GM20000 (cell line): ENCODE measurements at regions not wholly inside any gene's neighbourhood (a gene's known extent, or its start where the extent isn't known, plus 50 kb on each side); places are given as distances from the start of the nearest gene placed in this dataset.

Source experiments
- DNase-seq: peaks from one replicate; pipeline ENCODE4 v3.0.0; 2012; ENCODE audit warnings: low spot score
- TF ChIP-seq, protein P1 (sequence below): IDR thresholded peaks from 2 replicates; pipeline ENCODE4 v1.5.1; 2012; ENCODE audit warnings: mild to moderate bottlenecking, control low read depth; ENCODE audit errors: extremely low read depth, missing control alignments

DNA sequence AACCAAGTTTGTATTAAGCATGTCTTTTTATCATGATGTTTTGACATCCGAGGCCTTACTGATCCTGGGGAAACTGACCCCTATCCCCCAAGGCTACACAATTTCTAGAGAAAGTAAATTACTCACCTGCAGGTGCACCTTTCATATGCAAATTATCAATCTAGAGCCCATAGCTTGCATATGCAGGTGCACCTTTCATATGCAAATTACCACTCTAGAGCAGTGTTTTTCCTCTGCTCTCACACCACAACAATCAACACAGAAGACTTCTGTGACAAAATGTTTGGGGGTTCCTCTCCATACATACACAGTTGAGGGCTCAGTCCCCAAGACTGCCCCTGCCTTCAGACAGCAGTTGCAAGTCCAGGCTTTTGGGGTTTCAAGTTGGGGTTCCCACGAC lies 203.7 kb upstream of the RORB start:
- no peak for DNase-seq
- TF ChIP-seq, protein P1, sequence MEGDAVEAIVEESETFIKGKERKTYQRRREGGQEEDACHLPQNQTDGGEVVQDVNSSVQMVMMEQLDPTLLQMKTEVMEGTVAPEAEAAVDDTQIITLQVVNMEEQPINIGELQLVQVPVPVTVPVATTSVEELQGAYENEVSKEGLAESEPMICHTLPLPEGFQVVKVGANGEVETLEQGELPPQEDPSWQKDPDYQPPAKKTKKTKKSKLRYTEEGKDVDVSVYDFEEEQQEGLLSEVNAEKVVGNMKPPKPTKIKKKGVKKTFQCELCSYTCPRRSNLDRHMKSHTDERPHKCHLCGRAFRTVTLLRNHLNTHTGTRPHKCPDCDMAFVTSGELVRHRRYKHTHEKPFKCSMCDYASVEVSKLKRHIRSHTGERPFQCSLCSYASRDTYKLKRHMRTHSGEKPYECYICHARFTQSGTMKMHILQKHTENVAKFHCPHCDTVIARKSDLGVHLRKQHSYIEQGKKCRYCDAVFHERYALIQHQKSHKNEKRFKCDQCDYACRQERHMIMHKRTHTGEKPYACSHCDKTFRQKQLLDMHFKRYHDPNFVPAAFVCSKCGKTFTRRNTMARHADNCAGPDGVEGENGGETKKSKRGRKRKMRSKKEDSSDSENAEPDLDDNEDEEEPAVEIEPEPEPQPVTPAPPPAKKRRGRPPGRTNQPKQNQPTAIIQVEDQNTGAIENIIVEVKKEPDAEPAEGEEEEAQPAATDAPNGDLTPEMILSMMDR: no peak

DNA sequence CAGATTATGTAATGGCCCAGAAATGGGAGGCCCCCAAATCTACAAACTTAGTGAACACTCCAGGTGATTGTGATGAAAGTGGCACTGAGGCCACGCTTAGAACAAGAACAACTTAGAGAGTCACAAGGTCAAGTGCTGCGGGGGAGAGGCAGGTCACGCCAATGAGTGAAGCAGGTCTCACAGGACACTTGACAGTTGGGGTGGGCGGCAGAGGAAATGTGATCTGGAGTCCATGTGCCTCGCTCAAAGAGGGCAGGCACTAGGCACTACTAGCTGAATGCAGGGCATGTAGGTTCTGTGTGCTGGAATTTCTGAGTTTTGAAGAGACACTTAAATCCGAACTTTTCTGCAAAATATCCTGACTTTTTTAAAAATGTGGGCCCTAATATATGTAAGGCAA lies 193.2 kb upstream of the RORB start:
- no peak for DNase-seq
- TF ChIP-seq, protein P1: no peak

DNA sequence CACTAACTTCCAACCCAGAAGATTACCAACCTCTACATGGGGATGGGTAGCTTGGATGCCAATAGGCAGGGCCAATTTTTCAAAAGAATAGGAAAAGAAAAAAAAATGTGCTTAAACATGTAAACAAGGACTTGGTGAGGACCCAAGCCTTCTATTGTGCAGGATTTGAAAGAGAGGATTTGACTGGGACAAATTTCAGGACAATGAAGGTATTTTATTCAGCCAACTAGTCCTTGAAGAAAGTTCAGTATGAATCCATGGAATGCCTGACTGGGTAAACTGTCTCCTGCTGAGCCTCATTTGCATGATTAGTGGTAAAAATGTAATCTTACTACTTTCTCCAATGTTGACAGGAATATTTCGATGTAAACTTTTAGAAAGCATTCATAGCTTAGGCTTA lies 192.5 kb upstream of the RORB start:
- no peak for DNase-seq
- TF ChIP-seq, protein P1: no peak

DNA sequence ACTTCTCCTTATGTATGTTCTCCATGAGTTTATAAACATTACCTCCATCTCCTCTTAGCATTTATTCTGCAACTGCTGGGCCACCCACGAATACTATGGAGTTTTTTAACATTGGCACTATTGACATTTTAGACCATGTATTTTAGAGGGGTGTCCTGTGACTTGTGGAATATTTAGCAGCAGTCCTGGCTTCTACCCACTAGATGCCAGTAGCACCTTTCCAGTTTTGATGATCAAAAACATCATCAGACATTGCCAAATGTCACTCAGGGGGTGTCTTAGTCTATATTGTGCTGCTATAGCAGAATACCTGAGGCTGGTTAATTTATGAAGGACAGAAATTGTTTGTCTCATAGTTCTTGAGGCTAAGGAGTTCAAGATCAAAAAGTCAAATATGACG lies 187.5 kb upstream of the RORB start:
- TF ChIP-seq, protein P1: no peak
- no peak for DNase-seq

DNA sequence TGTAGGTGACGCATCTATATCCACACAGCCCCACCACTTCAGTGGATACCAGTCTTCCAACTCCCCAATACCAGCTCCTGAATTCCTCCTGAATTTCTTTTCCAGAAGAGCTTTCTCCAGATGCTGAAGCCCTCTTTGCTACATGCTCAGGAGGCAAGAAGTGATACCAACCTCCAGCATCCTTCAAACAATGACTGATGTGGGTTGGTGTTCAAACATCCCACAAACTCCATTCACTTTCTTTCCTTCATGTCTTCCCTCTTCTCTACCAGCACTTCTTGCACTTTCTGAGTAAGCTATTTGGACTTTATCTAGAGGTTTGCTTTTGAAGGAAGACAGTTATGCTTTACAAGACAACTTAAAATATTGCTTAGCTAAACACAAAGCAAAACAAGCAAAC lies 179.9 kb upstream of the RORB start:
- DNase-seq: no peak
- TF ChIP-seq, protein P1: no peak

DNA sequence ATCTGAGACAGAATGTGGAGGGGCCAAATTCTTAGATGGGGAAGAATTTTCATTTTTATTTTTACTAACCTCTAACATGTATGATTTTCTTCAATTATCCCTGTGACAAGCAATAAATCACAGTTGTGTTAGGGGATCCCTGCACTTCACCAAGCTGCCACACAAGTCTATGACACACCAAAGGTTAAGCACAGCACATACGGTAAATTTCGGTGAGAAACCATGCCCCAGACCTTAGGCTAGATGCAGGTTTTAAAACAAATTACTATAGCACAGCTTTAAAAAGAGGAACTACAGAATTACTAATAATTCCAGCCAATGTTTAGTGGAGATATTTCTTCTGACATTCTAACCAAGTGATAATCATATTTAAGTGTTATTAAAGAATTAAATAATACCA lies 175.7 kb upstream of the RORB start:
- TF ChIP-seq, protein P1: no peak

DNA sequence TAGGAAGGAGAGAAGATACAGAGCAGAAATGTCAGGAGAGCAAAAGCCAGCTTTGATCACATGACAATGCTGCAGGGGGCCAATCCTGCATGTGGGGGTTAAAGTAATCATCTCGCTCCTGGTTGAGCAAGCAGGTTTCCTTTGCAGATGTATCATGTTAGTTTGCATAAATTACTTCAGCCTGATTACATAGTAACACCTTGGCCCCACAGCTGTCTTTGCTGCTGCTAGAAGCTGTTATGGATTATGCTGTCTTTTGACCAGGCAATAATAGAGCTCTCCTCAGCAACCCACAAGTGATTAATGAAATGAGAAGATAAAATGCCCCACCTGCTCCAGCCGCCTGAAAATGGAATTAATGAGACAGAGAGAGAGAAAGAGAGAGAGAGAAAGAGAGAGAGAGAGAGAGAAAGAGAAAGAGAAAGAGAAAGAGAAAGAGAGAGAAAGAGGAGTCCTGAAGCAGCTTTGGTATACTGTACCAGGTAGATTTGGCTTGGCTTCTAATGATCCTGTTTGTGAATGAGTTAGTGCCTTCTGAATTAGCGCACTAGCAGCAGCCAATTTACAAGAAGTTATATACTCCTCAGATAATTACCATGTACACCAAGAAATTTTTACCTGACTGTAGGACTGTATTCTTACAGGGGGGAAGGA lies 174.3 kb upstream of the RORB start:
- TF ChIP-seq, protein P1: no peak

More for the DNA sequence above, 175.7 kb upstream of the RORB start:
- no peak for DNase-seq

More for the DNA sequence above, 174.3 kb upstream of the RORB start:
- no peak for DNase-seq
